ENCODE measurements at regions not wholly inside any gene's neighbourhood (a gene's known extent, or its start where the extent isn't known, plus 50 kb on each side); places are given as distances from the start of the nearest gene placed in this dataset.

DNA sequence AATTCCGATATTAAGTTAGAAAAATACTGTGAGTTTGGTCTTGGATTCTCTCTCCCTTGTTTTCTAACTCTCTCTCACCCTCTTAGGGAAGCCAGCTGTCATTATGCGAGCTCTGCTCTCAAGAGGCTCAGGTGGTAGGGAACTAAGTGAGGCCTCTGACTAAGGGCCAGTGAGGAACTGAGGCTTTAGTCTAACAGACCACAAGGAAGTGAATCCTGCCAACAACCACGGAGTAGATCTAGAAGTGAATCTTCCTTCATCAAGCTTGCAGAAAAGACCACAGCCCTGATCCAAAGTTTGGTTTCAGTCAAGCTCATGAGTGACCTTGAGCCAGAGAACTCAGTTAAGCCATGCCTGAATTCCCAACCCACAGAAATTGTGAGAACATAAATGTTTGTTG, 180.1 kb upstream of the PRMT6 start:
- no peak for TF ChIP-seq POLR2A (IDR thresholded peaks at IDR 0.05; ENCODE audit: low read depth, low read length)
- TF ChIP-seq, protein P1, sequence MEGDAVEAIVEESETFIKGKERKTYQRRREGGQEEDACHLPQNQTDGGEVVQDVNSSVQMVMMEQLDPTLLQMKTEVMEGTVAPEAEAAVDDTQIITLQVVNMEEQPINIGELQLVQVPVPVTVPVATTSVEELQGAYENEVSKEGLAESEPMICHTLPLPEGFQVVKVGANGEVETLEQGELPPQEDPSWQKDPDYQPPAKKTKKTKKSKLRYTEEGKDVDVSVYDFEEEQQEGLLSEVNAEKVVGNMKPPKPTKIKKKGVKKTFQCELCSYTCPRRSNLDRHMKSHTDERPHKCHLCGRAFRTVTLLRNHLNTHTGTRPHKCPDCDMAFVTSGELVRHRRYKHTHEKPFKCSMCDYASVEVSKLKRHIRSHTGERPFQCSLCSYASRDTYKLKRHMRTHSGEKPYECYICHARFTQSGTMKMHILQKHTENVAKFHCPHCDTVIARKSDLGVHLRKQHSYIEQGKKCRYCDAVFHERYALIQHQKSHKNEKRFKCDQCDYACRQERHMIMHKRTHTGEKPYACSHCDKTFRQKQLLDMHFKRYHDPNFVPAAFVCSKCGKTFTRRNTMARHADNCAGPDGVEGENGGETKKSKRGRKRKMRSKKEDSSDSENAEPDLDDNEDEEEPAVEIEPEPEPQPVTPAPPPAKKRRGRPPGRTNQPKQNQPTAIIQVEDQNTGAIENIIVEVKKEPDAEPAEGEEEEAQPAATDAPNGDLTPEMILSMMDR (IDR thresholded peaks at IDR 0.05; ENCODE audit: extremely low read depth in 1 of 2, insufficient read depth in 1 of 2, low read depth in 1 of 2, low read length in 2 of 2): no peak
- no peak for TF ChIP-seq MYC (IDR thresholded peaks at IDR 0.05; ENCODE audit: low read depth, low read length)
- TF ChIP-seq, protein P2, sequence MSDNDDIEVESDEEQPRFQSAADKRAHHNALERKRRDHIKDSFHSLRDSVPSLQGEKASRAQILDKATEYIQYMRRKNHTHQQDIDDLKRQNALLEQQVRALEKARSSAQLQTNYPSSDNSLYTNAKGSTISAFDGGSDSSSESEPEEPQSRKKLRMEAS (IDR thresholded peaks at IDR 0.05; ENCODE audit: insufficient read depth, insufficient read length): no peak
- no peak for TF ChIP-seq EZH2 (IDR thresholded peaks at IDR 0.05; ENCODE audit: borderline replicate concordance, low read depth, low read length, severe bottlenecking)
- no peak for TF ChIP-seq POLR2AphosphoS5 (IDR thresholded peaks at IDR 0.05; ENCODE audit: insufficient read depth, low read depth, low read length)

Measured in endothelial cell of umbilical vein (primary cell).